ENCODE measurements at regions not wholly inside any gene's neighbourhood (a gene's known extent, or its start where the extent isn't known, plus 50 kb on each side); places are given as distances from the start of the nearest gene placed in this dataset.

GRCh38 chr1:5716126-5716525 is 276.1 kb downstream of the NPHP4 start:
- DNase-seq (ENCODE audit: low read depth): no peak

GRCh38 chr1:5713101-5714010 is 278.9 kb downstream of the NPHP4 start:
- DNase-seq (ENCODE audit: low read depth): no peak

GRCh38 chr1:5711956-5712645 is 280.1 kb downstream of the NPHP4 start:
- no peak for DNase-seq (ENCODE audit: low read depth)

- no peak for DNase-seq (ENCODE audit: low read depth)
Observed at GRCh38 chr1:5711079-5711478, 281.1 kb downstream of the NPHP4 start.

GRCh38 chr1:5709976-5710375 is 282.2 kb downstream of the NPHP4 start:
- no peak for DNase-seq (ENCODE audit: low read depth)

GRCh38 chr1:5709461-5709975 is 282.7 kb downstream of the NPHP4 start:
- DNase-seq (ENCODE audit: low read depth): no peak

- DNase-seq (ENCODE audit: low read depth): no peak
Observed at GRCh38 chr1:5708346-5709245, 283.6 kb downstream of the NPHP4 start.

- DNase-seq (ENCODE audit: low read depth): no peak
Observed at GRCh38 chr1:5707566-5708345, 284.5 kb downstream of the NPHP4 start.

GRCh38 chr1:5706239-5706638 is 286.0 kb downstream of the NPHP4 start:
- no peak for DNase-seq (ENCODE audit: low read depth)

- no peak for DNase-seq (ENCODE audit: low read depth)
Observed at GRCh38 chr1:5705751-5706150, 286.5 kb downstream of the NPHP4 start.

GRCh38 chr1:5704561-5705514 is 287.4 kb downstream of the NPHP4 start:
- no peak for DNase-seq (ENCODE audit: low read depth)

GRCh38 chr1:5701642-5702041 is 290.6 kb downstream of the NPHP4 start:
- DNase-seq (ENCODE audit: low read depth): no peak

GRCh38 chr1:5693568-5693967 is 298.7 kb downstream of the NPHP4 start:
- DNase-seq (ENCODE audit: low read depth): no peak

GRCh38 chr1:5692664-5693063 is 299.6 kb downstream of the NPHP4 start:
- no peak for DNase-seq (ENCODE audit: low read depth)

GRCh38 chr1:5691795-5692509 is 300.3 kb downstream of the NPHP4 start:
- no peak for DNase-seq (ENCODE audit: low read depth)

- DNase-seq (ENCODE audit: low read depth): no peak
Observed at GRCh38 chr1:5690898-5691297, 301.3 kb downstream of the NPHP4 start.

- DNase-seq (ENCODE audit: low read depth): no peak
Observed at GRCh38 chr1:5690291-5690690, 301.9 kb downstream of the NPHP4 start.

GRCh38 chr1:5688081-5689077 is 303.8 kb downstream of the NPHP4 start:
- DNase-seq (ENCODE audit: low read depth): no peak
